ENCODE measurements at regions not wholly inside any gene's neighbourhood (a gene's known extent, or its start where the extent isn't known, plus 50 kb on each side); places are given as distances from the start of the nearest gene placed in this dataset.
"Not testable (repeated sequence)": the region's sequence is repeated elsewhere in the genome, so short reads cannot be mapped to it uniquely, and the experiment has no call there.

DNA sequence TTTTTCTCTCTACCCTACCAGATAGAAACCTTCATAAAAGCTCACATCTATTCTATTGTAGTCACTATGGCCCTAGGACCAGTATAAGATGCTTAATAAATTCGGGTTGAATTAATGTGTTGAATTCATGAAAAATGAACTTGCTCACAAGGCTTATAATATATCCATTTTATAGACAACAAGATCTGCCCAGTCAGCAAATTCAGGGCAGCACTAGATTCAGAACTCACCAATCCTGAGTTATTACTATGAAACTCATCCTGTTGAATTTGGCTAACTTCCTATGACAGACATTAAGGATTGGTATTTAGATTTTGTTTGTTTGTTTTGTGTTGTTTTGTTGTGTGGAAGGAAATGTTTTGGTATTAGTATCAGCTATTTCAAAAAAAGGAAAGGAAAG lies 143.6 kb upstream of the CCNG1 start:
- Histone ChIP-seq H3K36me3 (ENCODE audit: control insufficient read depth, low read depth, low read length) (no peaks in the 10 kb centered on the region), H3K27me3 (ENCODE audit: control insufficient read depth, insufficient read depth, low read length) (no peaks in the 10 kb centered on the region), H3K9ac (ENCODE audit: low read length) (no peak overlapping the region), H3K27ac (ENCODE audit: low read length) (no peak overlapping the region), H3K4me3 (ENCODE audit: low read length) (no peak overlapping the region), H3K4me1 (ENCODE audit: control insufficient read depth, low read depth, low read length) (no peaks in the 10 kb centered on the region), H3K9me3 (ENCODE audit: control insufficient read depth, low read depth, low read length) (no peaks in the 10 kb centered on the region)

DNA sequence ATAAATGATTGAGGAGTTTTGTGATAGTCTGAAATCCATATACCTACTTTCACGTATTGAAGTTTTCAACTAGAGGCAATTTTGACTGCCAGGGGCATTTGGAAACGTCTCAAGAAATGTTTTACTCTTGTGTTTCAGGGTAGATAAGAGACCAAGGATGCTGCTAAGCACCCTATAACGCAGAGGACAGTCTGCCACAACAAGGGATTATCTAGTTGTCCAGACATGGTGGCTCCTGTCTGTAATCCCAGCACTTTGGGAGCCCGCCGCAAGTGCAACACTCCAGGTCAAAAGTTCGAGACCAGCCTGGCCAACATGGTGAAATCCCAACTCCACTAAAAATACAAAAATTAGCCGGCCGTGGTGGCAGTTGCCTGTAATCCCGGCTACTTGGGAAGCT lies 133.7 kb upstream of the CCNG1 start:
- no peak overlapping the region for H3K27ac ChIP-seq (ENCODE audit: low read length)
- no peak overlapping the region for H3K4me3 ChIP-seq (ENCODE audit: low read length)
- no peaks in the 10 kb centered on the region for H3K9me3 ChIP-seq (ENCODE audit: control insufficient read depth, low read depth, low read length)
- H3K4me1 ChIP-seq (ENCODE audit: control insufficient read depth, low read depth, low read length), result no peaks in the 10 kb centered on the region
- no peak overlapping the region for H3K9ac ChIP-seq (ENCODE audit: low read length)
- H3K36me3 ChIP-seq (ENCODE audit: control insufficient read depth, low read depth, low read length), result no peaks in the 10 kb centered on the region
- H3K27me3 ChIP-seq (ENCODE audit: control insufficient read depth, insufficient read depth, low read length), result no peaks in the 10 kb centered on the region

DNA sequence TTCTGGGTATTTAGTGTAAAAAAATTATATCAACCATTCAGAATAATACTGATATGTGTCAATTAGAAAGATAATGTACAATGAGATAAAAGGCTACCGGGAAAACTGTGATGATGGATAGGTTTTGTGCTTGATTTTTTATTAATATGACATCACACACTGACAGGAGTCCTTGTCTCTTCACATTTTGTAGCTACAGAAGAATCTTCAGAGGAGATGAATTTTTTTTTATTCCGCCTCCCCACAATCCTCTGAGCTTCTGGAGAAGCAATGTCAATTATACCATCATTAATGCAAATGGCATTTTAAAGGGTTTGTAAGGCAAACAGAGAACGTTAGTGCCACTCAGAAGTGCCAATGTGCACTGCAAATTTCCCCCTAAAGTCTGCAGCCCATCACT lies 131.7 kb upstream of the CCNG1 start:
- H3K27me3 ChIP-seq (ENCODE audit: control insufficient read depth, insufficient read depth, low read length), result no peaks in the 10 kb centered on the region
- H3K9me3 ChIP-seq (ENCODE audit: control insufficient read depth, low read depth, low read length), result no peaks in the 10 kb centered on the region
- no peak overlapping the region for H3K4me3 ChIP-seq (ENCODE audit: low read length)
- H3K27ac ChIP-seq (ENCODE audit: low read length), result no peak overlapping the region
- H3K4me1 ChIP-seq (ENCODE audit: control insufficient read depth, low read depth, low read length), result no peaks in the 10 kb centered on the region
- H3K36me3 ChIP-seq (ENCODE audit: control insufficient read depth, low read depth, low read length), result no peaks in the 10 kb centered on the region
- no peak overlapping the region for H3K9ac ChIP-seq (ENCODE audit: low read length)

DNA sequence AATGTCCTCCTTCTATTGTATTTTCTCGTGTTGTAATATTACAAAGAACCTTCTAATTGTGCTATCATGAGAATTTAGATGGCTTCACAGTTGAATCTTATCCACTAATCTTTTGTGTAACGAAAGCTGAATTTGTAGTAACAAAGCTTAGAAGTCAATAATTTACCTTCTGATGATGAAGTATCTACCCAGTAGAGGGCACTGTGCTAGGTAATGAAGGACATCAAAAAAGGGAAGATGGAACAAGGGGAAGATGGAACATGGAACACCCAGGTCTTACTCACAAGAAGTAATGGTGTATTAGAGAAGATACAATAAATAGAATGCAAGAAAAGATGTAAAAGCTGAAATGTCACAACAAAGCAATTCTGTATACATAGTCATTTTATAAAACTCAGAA lies 131.0 kb upstream of the CCNG1 start:
- H3K4me1 ChIP-seq (ENCODE audit: control insufficient read depth, low read depth, low read length), result no peaks in the 10 kb centered on the region

DNA sequence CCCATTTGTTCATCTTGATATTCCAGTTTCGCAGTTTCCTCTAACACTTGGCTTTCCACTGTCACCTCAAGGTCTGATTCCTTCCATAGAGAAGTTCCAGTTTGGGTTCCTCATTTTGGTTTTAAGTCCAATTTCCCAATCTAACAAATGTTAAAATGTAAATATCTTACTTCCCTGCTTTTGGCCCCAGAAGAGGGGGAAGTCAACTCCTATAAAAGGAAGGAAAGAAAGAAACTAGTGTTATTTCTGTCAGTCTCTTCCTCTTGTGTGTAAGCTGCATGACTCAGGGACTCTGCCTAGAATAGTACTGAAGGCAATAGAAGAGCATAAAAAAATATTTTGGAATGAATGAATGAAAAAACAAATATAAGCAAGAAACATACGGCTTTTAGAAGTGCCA lies 127.5 kb upstream of the CCNG1 start:
- Histone ChIP-seq H3K27me3 (ENCODE audit: control insufficient read depth, insufficient read depth, low read length) (no peaks in the 10 kb centered on the region), H3K4me1 (ENCODE audit: control insufficient read depth, low read depth, low read length) (no peaks in the 10 kb centered on the region), H3K27ac (ENCODE audit: low read length) (no peak overlapping the region), H3K9ac (ENCODE audit: low read length) (no peak overlapping the region), H3K9me3 (ENCODE audit: control insufficient read depth, low read depth, low read length) (no peaks in the 10 kb centered on the region), H3K36me3 (ENCODE audit: control insufficient read depth, low read depth, low read length) (no peaks in the 10 kb centered on the region), H3K4me3 (ENCODE audit: low read length) (no peak overlapping the region)

More for the DNA sequence above, 131.0 kb upstream of the CCNG1 start:
- Histone ChIP-seq H3K4me3 (ENCODE audit: low read length) (no peak overlapping the region), H3K36me3 (ENCODE audit: control insufficient read depth, low read depth, low read length) (no peaks in the 10 kb centered on the region), H3K27ac (ENCODE audit: low read length) (no peak overlapping the region), H3K9ac (ENCODE audit: low read length) (no peak overlapping the region), H3K27me3 (ENCODE audit: control insufficient read depth, insufficient read depth, low read length) (no peaks in the 10 kb centered on the region), H3K9me3 (ENCODE audit: control insufficient read depth, low read depth, low read length) (no peaks in the 10 kb centered on the region)

DNA sequence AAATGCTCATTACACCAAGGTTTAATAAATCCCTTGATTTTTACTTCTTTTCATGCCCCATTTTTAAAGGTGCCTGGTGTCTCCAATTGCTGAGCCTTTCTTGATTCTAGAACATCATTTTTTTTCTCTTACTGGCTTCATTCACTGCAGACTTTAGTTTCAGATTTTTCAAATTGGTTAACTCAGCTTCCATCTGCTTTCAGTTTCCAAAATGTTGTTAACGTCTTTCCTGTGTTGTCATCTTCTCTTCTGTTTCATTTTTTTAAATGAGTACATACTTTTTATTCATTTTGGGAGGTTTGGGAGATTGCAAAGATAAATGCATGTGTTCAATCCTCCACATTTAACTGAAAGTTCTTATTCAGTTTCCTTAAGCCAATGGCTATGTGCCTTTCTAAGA lies 126.4 kb upstream of the CCNG1 start:
- Histone ChIP-seq H3K9ac (ENCODE audit: low read length) (no peak overlapping the region), H3K36me3 (ENCODE audit: control insufficient read depth, low read depth, low read length) (no peaks in the 10 kb centered on the region), H3K4me3 (ENCODE audit: low read length) (no peak overlapping the region), H3K27ac (ENCODE audit: low read length) (no peak overlapping the region), H3K27me3 (ENCODE audit: control insufficient read depth, insufficient read depth, low read length) (no peaks in the 10 kb centered on the region), H3K4me1 (ENCODE audit: control insufficient read depth, low read depth, low read length) (no peaks in the 10 kb centered on the region), H3K9me3 (ENCODE audit: control insufficient read depth, low read depth, low read length) (no peaks in the 10 kb centered on the region)

DNA sequence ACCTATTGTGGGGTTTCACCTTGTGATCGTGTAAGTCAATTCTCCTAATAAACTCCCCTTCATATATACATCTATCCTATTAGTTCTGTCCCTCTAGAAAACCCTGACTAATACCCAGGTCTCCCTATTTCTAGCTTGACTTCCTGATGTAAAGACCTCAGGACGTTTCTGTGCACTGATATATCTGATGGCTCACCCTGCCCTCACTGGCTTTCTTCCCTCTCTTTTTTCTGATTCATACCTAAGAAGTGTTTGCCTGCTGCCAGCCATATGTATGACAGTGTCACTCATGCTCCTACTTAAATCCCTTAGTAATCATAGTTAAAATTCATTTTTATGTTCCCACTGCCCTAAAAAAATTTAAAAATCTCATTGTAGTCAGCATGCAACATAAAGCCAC lies 124.8 kb upstream of the CCNG1 start:
- no peaks in the 10 kb centered on the region for H3K36me3 ChIP-seq (ENCODE audit: control insufficient read depth, low read depth, low read length)
- no peaks in the 10 kb centered on the region for H3K9me3 ChIP-seq (ENCODE audit: control insufficient read depth, low read depth, low read length)
- H3K27ac ChIP-seq (ENCODE audit: low read length), result no peak overlapping the region
- no peak overlapping the region for H3K9ac ChIP-seq (ENCODE audit: low read length)
- no peaks in the 10 kb centered on the region for H3K27me3 ChIP-seq (ENCODE audit: control insufficient read depth, insufficient read depth, low read length)
- H3K4me1 ChIP-seq (ENCODE audit: control insufficient read depth, low read depth, low read length), result no peaks in the 10 kb centered on the region
- H3K4me3 ChIP-seq (ENCODE audit: low read length), result no peak overlapping the region

DNA sequence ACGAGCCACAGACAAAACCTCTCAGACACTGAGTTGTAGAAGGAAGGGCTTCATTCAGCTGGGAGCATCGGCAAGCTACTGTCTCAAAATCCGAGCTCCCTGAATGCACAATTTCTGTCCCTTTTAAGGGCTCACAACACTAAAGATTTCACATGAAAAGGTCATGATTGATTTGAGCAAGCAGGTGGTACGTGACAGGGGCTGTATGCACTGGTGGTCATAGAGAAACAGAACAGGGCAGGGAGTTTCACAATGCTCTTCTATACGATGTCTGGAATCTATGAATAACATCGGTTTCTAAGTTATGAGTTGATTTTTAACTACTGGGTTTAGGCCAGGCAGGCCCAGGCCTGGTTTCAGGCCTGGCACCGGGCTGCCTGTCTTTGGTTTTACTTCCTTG lies 124.3 kb upstream of the CCNG1 start:
- H3K27me3 ChIP-seq (ENCODE audit: control insufficient read depth, insufficient read depth, low read length); H3K27ac ChIP-seq (ENCODE audit: low read length); H3K4me3 ChIP-seq (ENCODE audit: low read length); H3K9me3 ChIP-seq (ENCODE audit: control insufficient read depth, low read depth, low read length); H3K9ac ChIP-seq (ENCODE audit: low read length); H3K36me3 ChIP-seq (ENCODE audit: control insufficient read depth, low read depth, low read length); H3K4me1 ChIP-seq (ENCODE audit: control insufficient read depth, low read depth, low read length): not testable (repeated sequence)

DNA sequence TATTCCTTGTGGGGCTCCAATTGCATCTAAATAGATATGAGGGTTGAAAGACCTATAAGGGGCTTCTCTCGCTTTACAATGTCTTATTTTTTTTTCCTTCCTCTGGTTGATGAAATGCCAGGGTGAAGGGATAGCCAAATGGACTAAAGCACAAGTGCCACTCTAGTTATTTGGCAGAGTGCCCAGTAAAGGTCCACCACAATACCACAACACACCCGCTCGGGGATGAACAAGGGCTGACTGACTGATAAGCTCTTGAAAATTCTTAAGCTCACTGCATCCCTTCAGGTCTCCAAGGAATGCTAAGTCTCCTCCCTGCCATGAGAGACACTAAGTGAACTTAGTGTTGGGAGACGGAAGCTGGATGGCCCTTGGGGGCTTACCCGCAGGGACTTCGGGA lies 121.0 kb upstream of the CCNG1 start:
- not testable (repeated sequence) for H3K9me3 ChIP-seq (ENCODE audit: control insufficient read depth, low read depth, low read length); H3K4me1 ChIP-seq (ENCODE audit: control insufficient read depth, low read depth, low read length); H3K27me3 ChIP-seq (ENCODE audit: control insufficient read depth, insufficient read depth, low read length); H3K27ac ChIP-seq (ENCODE audit: low read length); H3K36me3 ChIP-seq (ENCODE audit: control insufficient read depth, low read depth, low read length); H3K9ac ChIP-seq (ENCODE audit: low read length); H3K4me3 ChIP-seq (ENCODE audit: low read length)

DNA sequence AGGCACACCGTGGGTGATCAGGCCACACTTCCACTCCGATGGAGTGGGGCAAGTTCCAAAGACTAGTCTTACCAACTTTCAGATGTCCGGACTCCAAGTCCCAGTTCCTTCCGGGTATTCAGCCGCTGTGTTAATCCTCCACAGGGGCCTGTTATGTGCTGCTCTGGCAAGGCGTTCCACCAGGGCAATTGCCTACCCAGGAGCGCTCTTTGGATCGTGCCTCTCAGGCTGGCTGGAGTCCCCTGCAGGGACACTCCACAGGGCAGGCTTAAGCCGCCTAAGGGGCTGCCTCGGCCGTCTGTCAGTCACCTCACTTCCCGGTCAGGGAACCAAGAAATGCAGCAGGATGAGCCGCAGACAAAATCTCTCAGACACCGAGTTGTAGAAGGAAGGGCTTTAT lies 118.7 kb upstream of the CCNG1 start:
- no peak overlapping the region for H3K27ac ChIP-seq (ENCODE audit: low read length)
- no peak overlapping the region for H3K9ac ChIP-seq (ENCODE audit: low read length)
- H3K36me3 ChIP-seq (ENCODE audit: control insufficient read depth, low read depth, low read length), result no peaks in the 10 kb centered on the region
- no peaks in the 10 kb centered on the region for H3K9me3 ChIP-seq (ENCODE audit: control insufficient read depth, low read depth, low read length)
- H3K4me3 ChIP-seq (ENCODE audit: low read length), result no peak overlapping the region
- peaks cover under 1% of the 10 kb centered on the region for H3K4me1 ChIP-seq (ENCODE audit: control insufficient read depth, low read depth, low read length)
- no peaks in the 10 kb centered on the region for H3K27me3 ChIP-seq (ENCODE audit: control insufficient read depth, insufficient read depth, low read length)

DNA sequence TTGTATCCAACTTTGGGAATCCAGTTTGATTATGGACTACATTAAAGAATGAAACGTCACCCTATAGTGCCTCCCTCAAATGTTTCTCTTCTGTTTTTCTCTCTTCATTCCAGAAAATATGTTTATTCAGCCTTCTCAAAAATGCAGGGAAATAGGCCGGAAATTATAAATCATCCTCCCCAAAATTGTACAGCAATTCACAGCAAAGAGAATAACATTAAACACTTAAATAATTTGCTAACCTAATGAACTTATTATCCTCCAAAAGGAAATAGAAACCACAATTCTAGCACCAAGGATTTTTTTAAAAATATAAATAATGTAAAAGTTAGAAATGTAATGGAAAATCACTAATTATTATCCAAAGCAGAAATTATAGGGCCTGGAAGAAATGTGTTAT lies 115.9 kb upstream of the CCNG1 start:
- peaks cover 13% of the 10 kb centered on the region for H3K4me1 ChIP-seq (ENCODE audit: control insufficient read depth, low read depth, low read length)
- no peaks in the 10 kb centered on the region for H3K9me3 ChIP-seq (ENCODE audit: control insufficient read depth, low read depth, low read length)
- H3K36me3 ChIP-seq (ENCODE audit: control insufficient read depth, low read depth, low read length), result no peaks in the 10 kb centered on the region
- H3K27ac ChIP-seq (ENCODE audit: low read length), result no peak overlapping the region
- H3K4me3 ChIP-seq (ENCODE audit: low read length), result no peak overlapping the region
- H3K27me3 ChIP-seq (ENCODE audit: control insufficient read depth, insufficient read depth, low read length), result no peaks in the 10 kb centered on the region
- no peak overlapping the region for H3K9ac ChIP-seq (ENCODE audit: low read length)

DNA sequence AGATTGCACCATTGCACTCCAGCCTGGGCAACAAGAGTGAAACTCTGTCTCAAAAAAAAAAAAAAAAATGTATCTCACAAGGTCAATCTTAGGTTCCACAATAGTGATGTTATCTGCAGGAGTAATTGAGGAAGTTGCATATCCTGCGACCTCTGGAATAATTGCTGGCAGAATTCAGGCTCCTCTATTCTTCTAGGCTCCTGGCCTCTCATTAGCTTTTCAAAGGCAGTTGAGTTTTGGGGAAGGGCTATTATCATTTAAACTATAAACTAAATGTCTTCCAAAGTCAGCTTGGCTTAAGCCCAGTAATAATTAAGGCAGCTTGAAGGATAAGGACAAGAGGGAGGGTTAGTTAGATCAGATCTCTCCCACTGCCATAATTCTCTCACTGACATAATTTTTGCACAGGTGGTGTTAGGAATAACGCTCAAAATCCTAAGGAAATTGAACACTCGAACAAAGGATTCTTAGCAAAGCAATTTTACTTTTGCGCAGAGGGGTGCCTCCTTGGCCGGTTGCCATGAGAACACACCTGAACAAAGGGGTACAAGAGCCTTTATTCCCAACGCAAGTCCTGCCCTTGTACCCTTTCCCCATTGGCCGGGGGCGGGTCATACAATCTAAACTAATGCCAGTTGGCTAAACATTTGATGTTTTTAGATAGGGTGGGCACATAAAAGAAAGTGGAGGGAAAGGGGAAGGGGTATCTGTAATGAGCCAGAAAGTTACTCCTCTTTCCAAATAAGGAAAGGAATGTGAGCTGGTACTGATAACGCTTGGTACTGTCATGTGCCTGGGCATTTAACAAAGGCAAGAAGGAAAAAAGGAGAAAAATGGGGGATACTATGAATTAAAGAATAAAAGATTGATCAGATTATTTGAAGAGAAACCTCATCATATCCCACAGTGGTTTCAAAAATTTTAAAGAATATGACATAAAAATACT lies 106.4 kb upstream of the CCNG1 start:
- Histone ChIP-seq H3K4me3 (ENCODE audit: low read length) (peak overlapping the region; percentile 26), H3K27me3 (ENCODE audit: control insufficient read depth, insufficient read depth, low read length) (no peaks in the 10 kb centered on the region), H3K27ac (ENCODE audit: low read length) (peak overlapping the region; percentile 62), H3K9ac (ENCODE audit: low read length) (peak overlapping the region; percentile 19), H3K9me3 (ENCODE audit: control insufficient read depth, low read depth, low read length) (no peaks in the 10 kb centered on the region), H3K4me1 (ENCODE audit: control insufficient read depth, low read depth, low read length) (peaks cover 16% of the 10 kb centered on the region), H3K36me3 (ENCODE audit: control insufficient read depth, low read depth, low read length) (no peaks in the 10 kb centered on the region)

Data from iPS-18a (cell line).